ENCODE measurements at regions not wholly inside any gene's neighbourhood (a gene's known extent, or its start where the extent isn't known, plus 50 kb on each side); places are given as distances from the start of the nearest gene placed in this dataset.

- DNase-seq: no peak
- Histone ChIP-seq H3K27ac (ENCODE audit: low read depth in 2 of 2, low read length in 2 of 2) (no peak overlapping the region), H3K27me3 (ENCODE audit: control insufficient read depth, insufficient read depth, low read length) (no peaks in the 10 kb centered on the region), H3K4me1 (ENCODE audit: control insufficient read depth in 2 of 3, insufficient read depth in 2 of 3, low read depth in 1 of 3, low read length in 3 of 3) (no peaks in the 10 kb centered on the region), H3K9me3 (ENCODE audit: control insufficient read depth in 2 of 3, insufficient read depth in 1 of 3, low read length in 3 of 3) (no peaks in the 10 kb centered on the region), H3K4me3 (ENCODE audit: low read length in 3 of 3) (no peak overlapping the region), H3K36me3 (ENCODE audit: control insufficient read depth in 2 of 3, insufficient read depth in 3 of 3, low read length in 3 of 3) (no peaks in the 10 kb centered on the region), H3K9ac (ENCODE audit: low read length in 3 of 3) (no peak overlapping the region)
- FAIRE-seq: no peak
- intact Hi-C loops (cut with DNase I): no loop called here
- no peak for TF ChIP-seq CTCF (IDR thresholded peaks at IDR 0.05; ENCODE audit: borderline replicate concordance, extremely low read depth, insufficient read depth)
Measured at GRCh38 chr11:115944596-115944995, 440.4 kb upstream of the CADM1 start.

- Histone ChIP-seq H3K36me3 (ENCODE audit: control insufficient read depth in 2 of 3, insufficient read depth in 3 of 3, low read length in 3 of 3) (no peaks in the 10 kb centered on the region), H3K27me3 (ENCODE audit: control insufficient read depth, insufficient read depth, low read length) (no peaks in the 10 kb centered on the region), H3K27ac (ENCODE audit: low read depth in 2 of 2, low read length in 2 of 2) (no peak overlapping the region), H3K4me1 (ENCODE audit: control insufficient read depth in 2 of 3, insufficient read depth in 2 of 3, low read depth in 1 of 3, low read length in 3 of 3) (no peaks in the 10 kb centered on the region), H3K9me3 (ENCODE audit: control insufficient read depth in 2 of 3, insufficient read depth in 1 of 3, low read length in 3 of 3) (no peaks in the 10 kb centered on the region), H3K9ac (ENCODE audit: low read length in 3 of 3) (no peak overlapping the region), H3K4me3 (ENCODE audit: low read length in 3 of 3) (no peak overlapping the region)
- FAIRE-seq (no peak), DNase-seq (no peak)
- intact Hi-C loops (cut with DNase I): no loop called here
- TF ChIP-seq CTCF (IDR thresholded peaks at IDR 0.05; ENCODE audit: borderline replicate concordance, extremely low read depth, insufficient read depth): no peak
Measured at GRCh38 chr11:115942011-115942410, 437.8 kb upstream of the CADM1 start.

- intact Hi-C loops (cut with DNase I): no loop called here
- DNase-seq: peak in 1 of 5 donors; percentile 84
- Histone ChIP-seq H3K36me3 (ENCODE audit: control insufficient read depth in 2 of 3, insufficient read depth in 3 of 3, low read length in 3 of 3) (no peaks in the 10 kb centered on the region), H3K9ac (ENCODE audit: low read length in 3 of 3) (no peak overlapping the region), H3K4me3 (ENCODE audit: low read length in 3 of 3) (no peak overlapping the region), H3K4me1 (ENCODE audit: control insufficient read depth in 2 of 3, insufficient read depth in 2 of 3, low read depth in 1 of 3, low read length in 3 of 3) (no peaks in the 10 kb centered on the region), H3K27ac (ENCODE audit: low read depth in 2 of 2, low read length in 2 of 2) (no peak overlapping the region), H3K27me3 (ENCODE audit: control insufficient read depth, insufficient read depth, low read length) (no peaks in the 10 kb centered on the region), H3K9me3 (ENCODE audit: control insufficient read depth in 2 of 3, insufficient read depth in 1 of 3, low read length in 3 of 3) (no peaks in the 10 kb centered on the region)
- TF ChIP-seq CTCF (IDR thresholded peaks at IDR 0.05; ENCODE audit: borderline replicate concordance, extremely low read depth, insufficient read depth): no peak
- no peak for FAIRE-seq
Measured at GRCh38 chr11:115941481-115941993, 437.3 kb upstream of the CADM1 start.

GRCh38 chr11:115941044-115941443 lies 436.8 kb upstream of the CADM1 start:
- no peak for TF ChIP-seq CTCF (IDR thresholded peaks at IDR 0.05; ENCODE audit: borderline replicate concordance, extremely low read depth, insufficient read depth)
- no peak overlapping the region for H3K4me3 ChIP-seq (ENCODE audit: low read length in 3 of 3)
- intact Hi-C loops (cut with DNase I): no loop called here
- no peak overlapping the region for H3K27ac ChIP-seq (ENCODE audit: low read depth in 2 of 2, low read length in 2 of 2)
- FAIRE-seq: no peak
- no peaks in the 10 kb centered on the region for H3K4me1 ChIP-seq (ENCODE audit: control insufficient read depth in 2 of 3, insufficient read depth in 2 of 3, low read depth in 1 of 3, low read length in 3 of 3)
- H3K9me3 ChIP-seq (ENCODE audit: control insufficient read depth in 2 of 3, insufficient read depth in 1 of 3, low read length in 3 of 3): no peaks in the 10 kb centered on the region
- no peak overlapping the region for H3K9ac ChIP-seq (ENCODE audit: low read length in 3 of 3)
- no peaks in the 10 kb centered on the region for H3K36me3 ChIP-seq (ENCODE audit: control insufficient read depth in 2 of 3, insufficient read depth in 3 of 3, low read length in 3 of 3)
- H3K27me3 ChIP-seq (ENCODE audit: control insufficient read depth, insufficient read depth, low read length): no peaks in the 10 kb centered on the region
- DNase-seq: no peak
